Activated B cell treated with CpG ODN at 0.5 μM for 24 hours (primary cell): ENCODE measurements at regions not wholly inside any gene's neighbourhood (a gene's known extent, or its start where the extent isn't known, plus 50 kb on each side); places are given as distances from the start of the nearest gene placed in this dataset.

Source experiments
- ATAC-seq: fragments of 200-7000 bp; cut with Tn5 transposase; one replicate; pipeline ENCODE4 v1.10.0; 2021; ENCODE audit warnings: low read depth, mild to moderate bottlenecking, moderate library complexity
- CTCF ChIA-PET: fragments of 350-600 bp; sonication (Branson Sonifier 250); formaldehyde crosslinking; loops from one replicate; lab custom pipeline; 2021; ENCODE audit warnings: antibody characterized with exemption; lab: Charles Lee
- POLR2A ChIA-PET: fragments of 350-600 bp; sonication (Branson Sonifier 250); formaldehyde crosslinking; loops from one replicate; lab custom pipeline; 2021; ENCODE audit warnings: antibody characterized with exemption; lab: Charles Lee
- DNase-seq: peaks from one replicate; pipeline ENCODE4 v3.0.0; 2022
- H3K27ac Mint-ChIP-seq: one replicate; pipeline ENCODE4 v1.8.0; 2020; ENCODE audit warnings: mixed read lengths
- H3K27me3 Mint-ChIP-seq: one replicate; pipeline ENCODE4 v1.8.0; 2021; ENCODE audit warnings: mixed read lengths
- H3K36me3 Mint-ChIP-seq: one replicate; pipeline ENCODE4 v1.8.0; 2021; ENCODE audit warnings: low read depth, mixed read lengths
- H3K4me1 Mint-ChIP-seq: one replicate; pipeline ENCODE4 v1.8.0; 2021; ENCODE audit warnings: mixed read lengths
- H3K4me3 Mint-ChIP-seq: one replicate; pipeline ENCODE4 v1.8.0; 2020; ENCODE audit warnings: mild to moderate bottlenecking, mixed read lengths
- H3K9me3 Mint-ChIP-seq: one replicate; pipeline ENCODE4 v1.8.0; 2020; ENCODE audit warnings: mixed read lengths
- CTCF ChIP-seq: fragments of 200-600 bp; IDR thresholded peaks from one replicate; pipeline ENCODE4 v1.8.0; 2022; ENCODE audit warnings: antibody characterized with exemption, mild to moderate bottlenecking
- intact Hi-C: fragments of 100-400 bp; cut with micrococcal nuclease; formaldehyde crosslinking; loops from one replicate; pipeline ENCODE4 v1.15.1; 2024

- no peaks in the 10 kb centered on the region for H3K4me1 Mint-ChIP-seq
- ChIA-PET POLR2A (no interaction called here), CTCF (no interaction called here)
- no peak overlapping the region for H3K4me3 Mint-ChIP-seq
- DNase-seq: no peak
- peaks cover 15% of the 10 kb centered on the region for H3K9me3 Mint-ChIP-seq
- TF ChIP-seq CTCF: no peak
- no peaks in the 10 kb centered on the region for H3K27me3 Mint-ChIP-seq
- no peak overlapping the region for H3K27ac Mint-ChIP-seq
- no peak for ATAC-seq
- H3K36me3 Mint-ChIP-seq: no peaks in the 10 kb centered on the region
- intact Hi-C loops: no loop called here
Measured at GRCh38 chr15:39052323-39052705, 487.7 kb upstream of the RASGRP1 start.

GRCh38 chr15:39053480-39053879, 488.9 kb upstream of the RASGRP1 start:
- no peaks in the 10 kb centered on the region for H3K36me3 Mint-ChIP-seq
- no peaks in the 10 kb centered on the region for H3K4me1 Mint-ChIP-seq
- H3K27me3 Mint-ChIP-seq: no peaks in the 10 kb centered on the region
- H3K27ac Mint-ChIP-seq: no peak overlapping the region
- TF ChIP-seq CTCF: no peak
- peaks cover 15% of the 10 kb centered on the region for H3K9me3 Mint-ChIP-seq
- ChIA-PET CTCF (no interaction called here), POLR2A (no interaction called here)
- intact Hi-C loops: no loop called here
- no peak overlapping the region for H3K4me3 Mint-ChIP-seq
- no peak for DNase-seq
- no peak for ATAC-seq

- intact Hi-C loops: no loop called here
- Mint-ChIP-seq H3K27ac (no peak overlapping the region), H3K9me3 (peaks cover 12% of the 10 kb centered on the region), H3K36me3 (no peaks in the 10 kb centered on the region), H3K4me3 (no peak overlapping the region), H3K4me1 (no peaks in the 10 kb centered on the region), H3K27me3 (no peaks in the 10 kb centered on the region)
- TF ChIP-seq CTCF: no peak
- POLR2A ChIA-PET: no interaction called here
- DNase-seq (no peak), ATAC-seq (no peak)
- CTCF ChIA-PET: no interaction called here
Measured at GRCh38 chr15:39054128-39054732, 489.6 kb upstream of the RASGRP1 start.

GRCh38 chr15:39056357-39056756, 491.7 kb upstream of the RASGRP1 start:
- CTCF ChIA-PET: no interaction called here
- no peak for DNase-seq
- Mint-ChIP-seq H3K4me1 (no peaks in the 10 kb centered on the region), H3K9me3 (no peaks in the 10 kb centered on the region), H3K27me3 (no peaks in the 10 kb centered on the region), H3K4me3 (no peak overlapping the region), H3K36me3 (no peaks in the 10 kb centered on the region), H3K27ac (no peak overlapping the region)
- intact Hi-C loops: no loop called here
- no peak for ATAC-seq
- POLR2A ChIA-PET: no interaction called here
- no peak for TF ChIP-seq CTCF

GRCh38 chr15:39058351-39059131, 493.9 kb upstream of the RASGRP1 start:
- Mint-ChIP-seq H3K9me3 (no peaks in the 10 kb centered on the region), H3K27ac (no peak overlapping the region), H3K27me3 (no peaks in the 10 kb centered on the region), H3K36me3 (no peaks in the 10 kb centered on the region), H3K4me3 (no peak overlapping the region), H3K4me1 (no peaks in the 10 kb centered on the region)
- CTCF ChIA-PET: no interaction called here
- TF ChIP-seq CTCF: no peak
- intact Hi-C loops: no loop called here
- DNase-seq (no peak), ATAC-seq (no peak)
- POLR2A ChIA-PET: no interaction called here
